ENCODE measurements at regions not wholly inside any gene's neighbourhood (a gene's known extent, or its start where the extent isn't known, plus 50 kb on each side); places are given as distances from the start of the nearest gene placed in this dataset.

- no peaks in the 10 kb centered on the region for H4K20me1 ChIP-seq (ENCODE audit: insufficient read depth, low read length)
- no peak overlapping the region for H3K27ac ChIP-seq (ENCODE audit: extremely low read length, insufficient read depth, low read length)
- in situ Hi-C loops (cut with HindIII; ENCODE audit: extremely low pct_ligation_motif_present, low pct_unique_long_range_greater_than_20kb), result no loop called here
- H3K9me3 ChIP-seq (ENCODE audit: low read length), result no peaks in the 10 kb centered on the region
- no peaks in the 10 kb centered on the region for H3K79me2 ChIP-seq (ENCODE audit: insufficient read depth, low read length)
- no peaks in the 10 kb centered on the region for H3K36me3 ChIP-seq (replicated peaks in 1 of 2; ENCODE audit: control insufficient read depth in 1 of 2, insufficient read depth in 2 of 2, low read length in 2 of 2)
- H2AFZ ChIP-seq (ENCODE audit: low read length), result no peak overlapping the region
- no peaks in the 10 kb centered on the region for H3K4me1 ChIP-seq (ENCODE audit: insufficient read depth, low read length)
- TF ChIP-seq ZNF776 (CRISPR knock-in tag; IDR thresholded peaks at IDR 0.05) (no peak), TCF7L2 (IDR thresholded peaks at IDR 0.05; ENCODE audit: low read depth, low read length) (no peak), HNRNPUL1 (IDR thresholded peaks at IDR 0.05; ENCODE audit: low read depth, low read length) (no peak), NKX3-1 (CRISPR knock-in tag; IDR thresholded peaks at IDR 0.05) (no peak), FOXJ3 (CRISPR knock-in tag; IDR thresholded peaks at IDR 0.05; ENCODE audit: borderline replicate concordance) (no peak), NAIF1 (CRISPR knock-in tag; IDR thresholded peaks at IDR 0.05; ENCODE audit: borderline replicate concordance) (no peak), PHF21A (CRISPR knock-in tag; IDR thresholded peaks at IDR 0.05) (no peak), HINFP (CRISPR knock-in tag; IDR thresholded peaks at IDR 0.05; ENCODE audit: low read depth) (no peak), ARNT (IDR thresholded peaks at IDR 0.05) (no peak), ZNF839 (CRISPR knock-in tag; IDR thresholded peaks at IDR 0.05; ENCODE audit: borderline replicate concordance) (no peak), ZNF510 (CRISPR knock-in tag; IDR thresholded peaks at IDR 0.05; ENCODE audit: low read depth) (no peak), TERF1 (CRISPR knock-in tag; IDR thresholded peaks at IDR 0.05) (no peak), STAG1 (CRISPR knock-in tag; IDR thresholded peaks at IDR 0.05) (no peak), ZSCAN21 (CRISPR knock-in tag; IDR thresholded peaks at IDR 0.05; ENCODE audit: borderline replicate concordance) (no peak), SMAD1 (CRISPR knock-in tag; IDR thresholded peaks at IDR 0.05; ENCODE audit: borderline replicate concordance, low read depth) (no peak), NFIC (IDR thresholded peaks at IDR 0.05; ENCODE audit: low read length) (no peak)
- TF ChIP-seq, protein P1, sequence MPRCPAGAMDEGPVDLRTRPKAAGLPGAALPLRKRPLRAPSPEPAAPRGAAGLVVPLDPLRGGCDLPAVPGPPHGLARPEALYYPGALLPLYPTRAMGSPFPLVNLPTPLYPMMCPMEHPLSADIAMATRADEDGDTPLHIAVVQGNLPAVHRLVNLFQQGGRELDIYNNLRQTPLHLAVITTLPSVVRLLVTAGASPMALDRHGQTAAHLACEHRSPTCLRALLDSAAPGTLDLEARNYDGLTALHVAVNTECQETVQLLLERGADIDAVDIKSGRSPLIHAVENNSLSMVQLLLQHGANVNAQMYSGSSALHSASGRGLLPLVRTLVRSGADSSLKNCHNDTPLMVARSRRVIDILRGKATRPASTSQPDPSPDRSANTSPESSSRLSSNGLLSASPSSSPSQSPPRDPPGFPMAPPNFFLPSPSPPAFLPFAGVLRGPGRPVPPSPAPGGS (CRISPR knock-in tag; IDR thresholded peaks at IDR 0.05), result no peak
- TF ChIP-seq, protein P2, sequence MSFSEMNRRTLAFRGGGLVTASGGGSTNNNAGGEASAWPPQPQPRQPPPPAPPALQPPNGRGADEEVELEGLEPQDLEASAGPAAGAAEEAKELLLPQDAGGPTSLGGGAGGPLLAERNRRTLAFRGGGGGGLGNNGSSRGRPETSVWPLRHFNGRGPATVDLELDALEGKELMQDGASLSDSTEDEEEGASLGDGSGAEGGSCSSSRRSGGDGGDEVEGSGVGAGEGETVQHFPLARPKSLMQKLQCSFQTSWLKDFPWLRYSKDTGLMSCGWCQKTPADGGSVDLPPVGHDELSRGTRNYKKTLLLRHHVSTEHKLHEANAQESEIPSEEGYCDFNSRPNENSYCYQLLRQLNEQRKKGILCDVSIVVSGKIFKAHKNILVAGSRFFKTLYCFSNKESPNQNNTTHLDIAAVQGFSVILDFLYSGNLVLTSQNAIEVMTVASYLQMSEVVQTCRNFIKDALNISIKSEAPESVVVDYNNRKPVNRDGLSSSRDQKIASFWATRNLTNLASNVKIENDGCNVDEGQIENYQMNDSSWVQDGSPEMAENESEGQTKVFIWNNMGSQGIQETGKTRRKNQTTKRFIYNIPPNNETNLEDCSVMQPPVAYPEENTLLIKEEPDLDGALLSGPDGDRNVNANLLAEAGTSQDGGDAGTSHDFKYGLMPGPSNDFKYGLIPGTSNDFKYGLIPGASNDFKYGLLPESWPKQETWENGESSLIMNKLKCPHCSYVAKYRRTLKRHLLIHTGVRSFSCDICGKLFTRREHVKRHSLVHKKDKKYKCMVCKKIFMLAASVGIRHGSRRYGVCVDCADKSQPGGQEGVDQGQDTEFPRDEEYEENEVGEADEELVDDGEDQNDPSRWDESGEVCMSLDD (CRISPR knock-in tag; IDR thresholded peaks at IDR 0.05; ENCODE audit: borderline replicate concordance), result no peak
- TF ChIP-seq, protein P3, sequence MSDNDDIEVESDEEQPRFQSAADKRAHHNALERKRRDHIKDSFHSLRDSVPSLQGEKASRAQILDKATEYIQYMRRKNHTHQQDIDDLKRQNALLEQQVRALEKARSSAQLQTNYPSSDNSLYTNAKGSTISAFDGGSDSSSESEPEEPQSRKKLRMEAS (IDR thresholded peaks at IDR 0.05), result no peak
- H3K4me2 ChIP-seq (ENCODE audit: low read depth, low read length), result no peak overlapping the region
- no peak for DNase-seq (ENCODE audit: low spot score)
- ChIA-PET CTCF (ENCODE audit: low intra/inter-chr PET ratio, low total read pairs) (no interaction called here), POLR2A (no interaction called here)
- WGBS (ENCODE audit: low lambda C conversion rate), result 43% methylated on average over 1 of the region's 1 CpG
- no peak overlapping the region for H3K4me3 ChIP-seq (replicated peaks in 1 of 3; ENCODE audit: insufficient read depth in 1 of 3, low read depth in 2 of 3, low read length in 3 of 3)
- no peak for FAIRE-seq
- no peak overlapping the region for H3K9ac ChIP-seq (ENCODE audit: insufficient read depth, low read depth, low read length)
- intact Hi-C loops (cut with micrococcal nuclease; ENCODE audit: unreplicated experiment), result no loop called here
- no TSS peak for BruUV-seq (replicated peaks)
- ATAC-seq, result no peak
- no peaks in the 10 kb centered on the region for H3K27me3 ChIP-seq (ENCODE audit: control insufficient read depth in 1 of 2, insufficient read depth in 2 of 2, low read length in 2 of 2)
Measured at GRCh38 chr10:94052281-94052680, 58.5 kb downstream of the PLCE1 start.
